ENCODE measurements at regions not wholly inside any gene's neighbourhood (a gene's known extent, or its start where the extent isn't known, plus 50 kb on each side); places are given as distances from the start of the nearest gene placed in this dataset.

GRCh38 chr10:7077880-7078279 lies 333.0 kb downstream of the SFMBT2 start (continued):
- TF ChIP-seq, protein P1, sequence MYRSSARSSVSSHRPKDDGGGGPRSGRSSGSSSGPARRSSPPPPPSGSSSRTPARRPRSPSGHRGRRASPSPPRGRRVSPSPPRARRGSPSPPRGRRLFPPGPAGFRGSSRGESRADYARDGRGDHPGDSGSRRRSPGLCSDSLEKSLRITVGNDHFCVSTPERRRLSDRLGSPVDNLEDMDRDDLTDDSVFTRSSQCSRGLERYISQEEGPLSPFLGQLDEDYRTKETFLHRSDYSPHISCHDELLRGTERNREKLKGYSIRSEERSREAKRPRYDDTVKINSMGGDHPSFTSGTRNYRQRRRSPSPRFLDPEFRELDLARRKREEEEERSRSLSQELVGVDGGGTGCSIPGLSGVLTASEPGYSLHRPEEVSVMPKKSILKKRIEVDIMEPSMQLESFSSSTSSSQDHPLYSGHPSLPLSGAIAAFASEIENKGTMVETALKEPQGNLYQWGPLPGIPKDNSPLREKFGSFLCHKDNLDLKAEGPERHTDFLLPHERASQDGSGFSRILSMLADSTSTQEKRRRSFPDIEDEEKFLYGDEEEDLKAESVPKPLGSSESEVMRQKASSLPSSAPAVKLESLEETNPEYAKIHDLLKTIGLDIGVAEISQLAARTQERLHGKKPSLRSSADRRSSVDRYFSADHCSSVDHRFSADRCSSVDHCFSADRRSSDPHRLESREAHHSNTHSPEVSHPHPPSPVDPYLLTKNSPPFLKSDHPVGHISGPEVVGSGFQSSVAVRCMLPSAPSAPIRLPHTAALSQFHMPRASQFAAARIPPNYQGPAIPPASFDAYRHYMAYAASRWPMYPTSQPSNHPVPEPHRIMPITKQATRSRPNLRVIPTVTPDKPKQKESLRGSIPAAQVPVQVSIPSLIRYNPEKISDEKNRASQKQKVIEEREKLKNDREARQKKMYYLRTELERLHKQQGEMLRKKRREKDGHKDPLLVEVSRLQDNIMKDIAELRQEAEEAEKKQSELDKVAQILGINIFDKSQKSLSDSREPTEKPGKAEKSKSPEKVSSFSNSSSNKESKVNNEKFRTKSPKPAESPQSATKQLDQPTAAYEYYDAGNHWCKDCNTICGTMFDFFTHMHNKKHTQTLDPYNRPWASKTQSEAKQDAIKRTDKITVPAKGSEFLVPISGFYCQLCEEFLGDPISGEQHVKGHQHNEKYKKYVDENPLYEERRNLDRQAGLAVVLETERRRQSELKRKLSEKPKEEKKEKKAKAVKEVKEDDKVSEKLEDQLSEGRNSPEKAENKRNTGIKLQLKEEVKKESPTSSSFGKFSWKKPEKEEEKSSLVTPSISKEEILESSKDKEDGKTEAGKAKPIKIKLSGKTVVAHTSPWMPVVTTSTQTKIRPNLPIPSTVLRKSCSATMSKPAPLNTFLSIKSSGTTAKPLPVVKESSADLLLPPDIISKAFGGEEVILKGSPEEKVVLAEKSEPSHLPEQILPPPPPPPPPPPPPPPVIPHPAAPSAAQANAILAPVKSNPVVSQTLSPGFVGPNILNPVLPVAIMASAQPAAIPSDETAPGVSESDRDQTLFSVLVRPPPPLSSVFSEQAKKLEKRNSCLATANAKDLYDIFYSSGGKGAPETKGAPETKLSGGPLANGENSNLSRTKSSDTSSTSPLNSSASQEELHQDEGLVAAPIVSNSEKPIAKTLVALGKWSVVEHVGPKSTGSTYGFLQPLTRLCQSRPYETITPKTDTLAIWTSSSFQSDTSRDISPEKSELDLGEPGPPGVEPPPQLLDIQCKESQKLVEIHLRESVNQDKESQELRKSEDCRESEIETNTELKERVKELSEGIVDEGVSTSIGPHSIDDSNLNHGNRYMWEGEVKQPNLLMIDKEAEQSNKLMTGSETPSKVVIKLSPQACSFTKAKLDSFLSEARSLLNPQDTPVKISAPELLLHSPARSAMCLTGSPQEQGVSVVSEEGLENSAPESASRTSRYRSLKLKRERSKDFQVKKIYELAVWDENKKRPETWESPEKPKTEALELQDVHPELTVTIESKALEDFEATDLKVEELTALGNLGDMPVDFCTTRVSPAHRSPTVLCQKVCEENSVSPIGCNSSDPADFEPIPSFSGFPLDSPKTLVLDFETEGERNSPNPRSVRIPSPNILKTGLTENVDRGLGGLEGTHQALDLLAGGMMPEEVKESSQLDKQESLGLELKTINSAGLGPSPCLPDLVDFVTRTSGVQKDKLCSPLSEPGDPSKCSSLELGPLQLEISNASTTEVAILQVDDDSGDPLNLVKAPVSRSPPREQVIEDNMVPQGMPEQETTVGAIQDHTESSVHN (CRISPR knock-in tag; IDR thresholded peaks at IDR 0.05) = no peak
- no peak for TF ChIP-seq ZFP37 (CRISPR knock-in tag; IDR thresholded peaks at IDR 0.05; ENCODE audit: borderline replicate concordance)

DNA sequence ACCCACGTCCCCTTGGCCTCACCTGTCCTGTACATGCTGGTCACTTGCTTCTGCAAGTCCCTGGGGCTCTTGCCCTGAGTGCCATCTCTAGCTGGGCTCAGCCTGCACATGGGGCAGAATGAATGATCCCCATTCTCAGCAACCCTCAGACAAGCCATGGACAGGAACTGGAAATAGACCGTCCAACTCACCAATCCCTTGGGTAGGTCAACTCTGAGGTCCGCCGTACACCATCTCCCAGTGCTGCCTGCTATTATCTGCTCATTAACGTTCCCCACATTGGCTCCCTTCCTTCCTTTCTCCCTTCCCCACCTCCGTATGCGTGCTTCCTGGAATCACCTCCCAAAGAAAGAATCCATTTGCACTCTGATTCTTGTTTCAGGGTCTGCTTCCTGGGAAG lies 335.0 kb downstream of the SFMBT2 start:
- Histone ChIP-seq H3K4me2 (ENCODE audit: low read depth, low read length) (no peak overlapping the region), H3K79me2 (ENCODE audit: insufficient read depth, low read length) (no peaks in the 10 kb centered on the region), H3K9ac (ENCODE audit: insufficient read depth, low read depth, low read length) (no peak overlapping the region), H3K4me3 (replicated peaks in 1 of 3; ENCODE audit: insufficient read depth in 1 of 3, low read depth in 2 of 3, low read length in 3 of 3) (no peak overlapping the region), H2AFZ (ENCODE audit: low read length) (no peak overlapping the region), H3K27me3 (ENCODE audit: control insufficient read depth in 1 of 2, insufficient read depth in 2 of 2, low read length in 2 of 2) (no peaks in the 10 kb centered on the region; a peak in 1 of 5 replicates), H3K9me3 (ENCODE audit: low read length) (no peaks in the 10 kb centered on the region), H3K36me3 (replicated peaks in 1 of 2; ENCODE audit: control insufficient read depth in 1 of 2, insufficient read depth in 2 of 2, low read length in 2 of 2) (no peaks in the 10 kb centered on the region), H4K20me1 (ENCODE audit: insufficient read depth, low read length) (no peaks in the 10 kb centered on the region), H3K27ac (ENCODE audit: extremely low read length, insufficient read depth, low read length) (no peak overlapping the region), H3K4me1 (ENCODE audit: insufficient read depth, low read length) (no peaks in the 10 kb centered on the region)
- no peak for ATAC-seq
- in situ Hi-C loops (cut with HindIII; ENCODE audit: extremely low pct_ligation_motif_present, low pct_unique_long_range_greater_than_20kb) = no loop called here
- ChIA-PET CTCF (ENCODE audit: low intra/inter-chr PET ratio, low total read pairs) (no interaction called here), POLR2A (no interaction called here)
- FAIRE-seq = no peak
- WGBS (ENCODE audit: low lambda C conversion rate) = 18% methylated on average over 7 of the region's 7 CpGs
- no peak for DNase-seq (ENCODE audit: low spot score)
- no TSS peak for BruUV-seq (replicated peaks)
- intact Hi-C loops (cut with micrococcal nuclease; ENCODE audit: unreplicated experiment) = no loop called here
- TF ChIP-seq ZNF572 (CRISPR knock-in tag; IDR thresholded peaks at IDR 0.05) (no peak), IRF1 (CRISPR knock-in tag; IDR thresholded peaks at IDR 0.05; ENCODE audit: low read depth) (no peak), LRRFIP1 (CRISPR knock-in tag; conservative IDR thresholded peaks at IDR 0.05) (no peak), ZBTB7B (CRISPR knock-in tag; IDR thresholded peaks at IDR 0.05) (no peak), SRSF1 (optimal IDR thresholded peaks at IDR 0.05; ENCODE audit: low read depth, low read length) (no peak), ZNF607 (CRISPR knock-in tag; IDR thresholded peaks at IDR 0.05; ENCODE audit: borderline replicate concordance) (no peak)
- TF ChIP-seq, protein P2, sequence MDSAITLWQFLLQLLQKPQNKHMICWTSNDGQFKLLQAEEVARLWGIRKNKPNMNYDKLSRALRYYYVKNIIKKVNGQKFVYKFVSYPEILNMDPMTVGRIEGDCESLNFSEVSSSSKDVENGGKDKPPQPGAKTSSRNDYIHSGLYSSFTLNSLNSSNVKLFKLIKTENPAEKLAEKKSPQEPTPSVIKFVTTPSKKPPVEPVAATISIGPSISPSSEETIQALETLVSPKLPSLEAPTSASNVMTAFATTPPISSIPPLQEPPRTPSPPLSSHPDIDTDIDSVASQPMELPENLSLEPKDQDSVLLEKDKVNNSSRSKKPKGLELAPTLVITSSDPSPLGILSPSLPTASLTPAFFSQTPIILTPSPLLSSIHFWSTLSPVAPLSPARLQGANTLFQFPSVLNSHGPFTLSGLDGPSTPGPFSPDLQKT (CRISPR knock-in tag; IDR thresholded peaks at IDR 0.05; ENCODE audit: borderline replicate concordance) = no peak
